GM19043 (cell line): ENCODE measurements at regions not wholly inside any gene's neighbourhood (a gene's known extent, or its start where the extent isn't known, plus 50 kb on each side); places are given as distances from the start of the nearest gene placed in this dataset.

Source experiments
- ATAC-seq: cut with Tn5 transposase; IDR thresholded peaks from one replicate; pipeline ENCODE4 v1.9.1; 2021; ENCODE audit warnings: low read depth; ENCODE audit not compliant: unreplicated experiment

DNA sequence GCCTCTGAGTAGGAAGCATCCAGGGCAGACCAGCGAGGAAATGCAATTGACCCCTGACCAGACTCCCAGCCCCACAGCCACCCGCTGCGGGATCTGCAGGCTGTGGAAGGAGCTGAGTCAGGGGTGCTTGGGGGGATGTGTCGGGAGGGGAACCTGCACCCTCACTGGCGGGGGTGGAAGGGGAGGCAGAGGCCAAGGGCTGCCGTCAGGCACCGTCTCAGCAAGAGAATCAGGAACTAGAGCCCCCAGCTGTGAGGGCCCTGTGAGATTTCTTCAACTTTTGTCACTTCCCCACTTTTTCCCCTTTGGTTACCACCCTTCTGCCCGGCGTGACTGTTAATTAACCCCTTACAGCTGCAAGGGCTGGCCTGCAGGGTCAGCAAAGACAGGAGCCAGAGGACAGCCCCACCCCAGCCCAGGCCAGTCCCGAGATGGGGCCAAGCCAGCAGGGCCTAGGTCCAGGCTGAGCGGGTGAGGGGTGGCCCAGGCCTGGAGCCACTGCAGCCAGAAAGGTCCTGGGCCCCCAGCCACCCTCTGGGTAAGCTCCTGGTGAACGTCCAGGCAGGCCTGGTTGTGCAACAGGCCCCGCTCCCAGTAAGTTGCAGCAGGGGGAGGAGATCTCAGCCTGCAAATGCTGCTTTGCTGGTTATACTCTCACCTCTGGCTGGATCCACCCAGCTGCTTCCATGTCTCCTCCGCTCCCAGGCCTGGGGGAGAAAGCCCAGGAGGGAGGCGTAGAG is 147.0 kb upstream of the ID2 start:
- ATAC-seq = no peak

DNA sequence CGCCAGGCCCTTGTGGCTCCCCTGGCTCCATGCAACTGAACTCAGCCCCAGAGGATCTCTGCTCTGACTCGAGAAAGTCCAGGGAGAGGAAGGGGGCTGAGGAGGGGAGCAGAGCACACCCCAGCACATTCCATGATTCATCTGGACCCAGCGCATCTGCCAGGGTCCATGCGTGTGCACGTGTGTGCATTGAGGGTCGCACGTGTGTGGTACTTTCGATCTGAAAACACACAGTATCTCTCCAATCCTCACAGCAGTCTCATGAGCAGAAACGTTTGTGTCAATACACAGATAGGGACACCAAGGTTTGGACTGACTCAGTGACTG is 146.4 kb upstream of the ID2 start:
- ATAC-seq = no peak

DNA sequence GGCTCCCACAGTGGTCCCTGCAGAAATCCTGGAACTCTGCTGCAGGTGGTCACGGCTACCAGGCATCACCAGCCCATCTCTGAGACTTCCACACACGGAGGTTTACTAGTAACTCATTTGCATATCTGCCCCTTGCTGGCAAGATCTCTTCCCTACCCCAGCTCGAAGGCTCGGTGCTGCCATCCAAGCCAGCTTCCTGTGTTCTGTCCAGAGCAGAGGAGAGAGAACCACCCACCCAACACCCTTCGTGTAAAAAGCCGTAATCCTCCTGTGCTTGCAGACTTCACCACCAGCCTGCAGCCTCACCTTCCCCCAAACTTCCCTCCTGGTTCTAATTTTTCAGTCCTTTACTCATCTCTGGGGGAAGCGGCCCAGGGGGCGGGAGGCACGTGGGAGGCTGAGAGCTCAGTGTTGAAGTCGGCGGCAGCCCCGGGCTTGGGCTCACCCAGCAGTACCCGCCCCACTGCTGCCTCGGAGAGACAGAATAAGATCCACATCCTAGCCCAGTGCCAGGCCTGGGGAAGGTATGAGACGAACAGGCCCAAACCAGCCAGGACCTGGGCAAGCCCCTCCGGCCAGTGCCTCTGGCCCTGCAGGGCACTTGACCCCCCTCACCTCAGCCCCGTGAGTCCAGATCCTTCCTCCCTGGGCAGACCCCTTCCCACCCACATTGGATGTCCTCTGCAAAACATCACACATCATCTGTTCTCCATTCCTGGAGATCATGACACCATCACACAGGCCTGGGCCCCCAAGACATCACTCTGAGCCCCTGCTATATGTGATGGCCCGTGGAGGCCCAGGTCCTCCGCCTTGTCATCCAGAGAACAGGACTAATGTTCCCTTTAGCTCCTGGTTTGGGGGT is 145.8 kb upstream of the ID2 start:
- ATAC-seq = no peak

DNA sequence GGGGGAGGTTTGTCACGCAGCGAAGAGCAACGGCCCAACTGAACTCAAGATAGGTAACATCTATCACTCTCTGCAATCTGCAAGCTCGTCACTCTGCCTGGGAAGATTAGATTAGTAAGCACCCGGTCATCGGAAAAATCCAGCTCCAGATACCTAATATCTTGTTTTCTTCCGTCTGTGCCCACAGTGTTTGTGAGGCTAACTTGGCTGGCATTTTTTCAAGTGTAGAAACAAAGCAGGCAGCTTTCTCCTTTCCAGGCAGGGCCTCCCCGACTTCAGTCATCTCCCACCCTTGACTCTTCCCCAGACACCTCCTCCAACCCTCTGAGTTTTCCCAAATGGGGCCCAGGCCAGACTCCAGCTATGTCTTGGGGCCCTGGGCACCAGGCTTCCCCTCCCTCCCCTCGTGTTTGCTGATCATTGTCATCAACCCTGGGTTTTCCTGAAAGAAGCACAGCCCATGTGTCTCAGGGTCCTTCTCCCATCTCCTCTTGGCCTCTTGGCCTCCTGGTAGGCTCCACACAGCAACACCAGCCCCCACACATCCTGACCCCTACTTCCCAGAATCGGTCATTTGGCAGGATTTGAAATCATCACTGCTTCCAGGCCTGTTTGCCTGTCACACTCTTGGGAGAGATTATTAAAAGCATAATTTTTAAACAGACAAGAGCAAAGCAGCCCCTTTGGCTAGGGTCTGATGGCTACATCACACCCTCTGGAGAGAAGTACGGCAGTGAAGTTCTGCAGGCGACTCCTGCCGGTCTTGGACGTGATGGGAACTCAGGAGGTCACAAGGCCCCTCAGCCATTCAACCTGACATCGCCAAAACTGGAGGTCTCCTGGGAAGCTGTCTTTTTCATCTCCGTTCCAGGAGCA is 144.9 kb upstream of the ID2 start:
- no peak for ATAC-seq

DNA sequence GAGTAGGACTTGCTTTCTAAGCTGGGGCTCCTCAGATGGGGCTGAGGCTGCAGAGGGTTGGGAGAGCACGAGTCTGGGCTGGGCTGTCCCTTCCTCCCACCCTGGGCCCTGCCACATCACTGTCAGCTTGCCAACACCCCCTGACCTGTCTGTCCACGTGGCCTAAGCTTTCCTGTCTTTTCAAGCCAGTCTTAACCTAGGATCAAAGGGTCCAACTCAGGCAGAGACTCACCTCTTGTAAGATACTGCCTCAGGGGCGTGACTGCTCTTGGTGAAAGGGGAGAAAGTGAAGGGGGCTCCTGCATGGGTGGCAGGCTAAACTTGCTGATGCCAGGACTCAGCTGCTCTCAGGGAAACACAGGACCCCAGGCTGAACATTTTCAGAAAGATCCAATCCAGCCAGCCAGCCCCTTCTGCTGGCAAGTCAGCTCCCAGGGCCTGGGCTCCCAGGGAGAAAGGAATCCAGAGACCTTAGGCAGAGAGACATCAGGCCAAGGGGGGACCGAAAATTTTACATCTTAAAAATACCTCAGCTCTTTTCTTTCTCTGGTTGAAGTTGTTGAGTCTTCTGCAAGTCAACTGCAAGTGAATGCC is 144.2 kb upstream of the ID2 start:
- ATAC-seq = no peak

DNA sequence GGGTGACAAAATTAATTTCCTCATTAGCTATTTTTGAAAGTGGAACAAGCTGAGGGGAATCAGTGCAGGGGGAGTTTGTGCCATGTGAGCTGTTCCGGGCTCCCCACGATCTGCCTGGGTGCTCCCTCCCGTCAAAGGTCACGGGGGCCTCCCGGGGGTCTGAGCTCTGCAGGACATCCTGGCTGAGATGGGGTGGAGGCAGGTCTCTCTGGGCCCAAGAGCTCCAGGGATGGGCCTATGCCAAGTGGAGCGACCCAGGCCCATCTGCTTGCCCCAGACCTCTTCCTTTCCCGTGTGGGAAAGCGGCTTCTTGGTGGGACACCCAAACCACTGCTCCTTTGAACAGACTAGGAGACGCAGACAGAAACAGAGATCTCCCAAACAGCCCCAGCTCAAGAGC is 143.3 kb upstream of the ID2 start:
- ATAC-seq = no peak

DNA sequence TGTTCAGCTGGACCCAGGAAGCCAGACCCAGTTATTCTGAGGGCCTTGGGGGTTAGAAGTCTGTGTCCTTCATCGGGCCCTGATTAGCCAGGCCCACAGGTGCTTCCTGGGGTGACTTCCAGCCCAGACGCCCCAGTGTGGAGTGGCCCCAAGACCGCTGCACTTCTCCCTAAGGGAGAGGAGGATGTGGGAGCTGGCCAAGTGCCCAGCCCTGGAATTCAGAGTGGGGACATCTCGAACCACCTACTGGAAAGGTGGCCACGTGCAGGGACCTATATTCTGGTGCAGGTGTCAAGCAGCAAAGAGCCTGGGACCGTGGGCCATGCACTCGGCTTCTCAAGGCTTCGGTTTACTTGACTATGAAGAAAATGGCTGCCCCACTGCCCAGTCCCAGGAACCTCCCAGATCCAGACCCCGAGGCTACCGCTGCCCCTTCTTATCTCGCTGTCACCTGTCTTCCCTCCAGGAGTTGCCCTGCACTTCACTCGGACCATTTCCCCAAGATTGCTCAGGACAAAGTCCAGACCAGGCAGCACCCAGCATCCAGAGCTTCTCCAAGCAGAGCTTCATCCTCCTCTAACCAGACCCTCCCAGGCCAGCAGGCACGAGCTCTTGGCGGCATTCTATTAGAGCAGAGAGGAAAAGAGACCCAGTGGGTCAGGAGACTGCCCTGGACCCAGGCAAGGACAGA is 142.8 kb upstream of the ID2 start:
- no peak for ATAC-seq

DNA sequence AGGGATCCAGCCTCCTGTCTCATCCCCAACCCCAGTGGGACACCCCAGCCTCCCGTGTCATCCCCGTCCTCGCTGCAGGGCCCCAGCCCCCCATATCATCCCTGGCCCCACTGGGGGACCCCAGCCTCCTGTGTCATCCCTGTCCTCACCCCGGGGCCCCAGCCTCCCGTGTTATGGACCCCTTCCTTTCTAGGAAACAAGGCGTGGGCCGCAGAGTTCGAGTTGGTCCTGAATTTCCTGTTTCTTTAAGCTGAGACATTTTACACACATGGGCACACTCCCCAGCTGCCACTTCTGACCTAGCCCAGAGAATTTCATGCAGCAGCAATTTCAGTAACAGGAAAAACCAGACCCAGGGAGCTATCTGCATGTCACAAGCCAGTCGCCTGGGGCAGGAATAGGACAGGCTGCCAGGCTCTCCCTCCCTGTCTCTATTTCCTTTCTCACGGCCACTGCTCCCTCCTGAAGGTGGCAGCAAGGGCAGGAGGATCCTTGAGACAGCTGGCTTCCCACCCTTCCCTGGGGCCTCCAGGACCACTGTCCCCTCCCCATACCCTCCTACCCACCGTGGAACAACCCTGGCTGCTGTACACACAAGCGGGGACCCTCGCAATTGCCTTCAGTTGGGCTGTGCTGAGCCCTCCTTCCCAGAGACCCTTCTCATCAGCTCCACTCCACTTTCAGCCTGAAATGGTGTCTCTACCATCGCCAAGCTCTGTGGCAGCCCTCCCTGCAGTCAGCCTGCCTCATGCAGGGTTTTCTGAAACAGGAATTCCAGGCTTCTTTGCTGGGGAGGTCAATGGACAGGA is 141.9 kb upstream of the ID2 start:
- no peak for ATAC-seq

DNA sequence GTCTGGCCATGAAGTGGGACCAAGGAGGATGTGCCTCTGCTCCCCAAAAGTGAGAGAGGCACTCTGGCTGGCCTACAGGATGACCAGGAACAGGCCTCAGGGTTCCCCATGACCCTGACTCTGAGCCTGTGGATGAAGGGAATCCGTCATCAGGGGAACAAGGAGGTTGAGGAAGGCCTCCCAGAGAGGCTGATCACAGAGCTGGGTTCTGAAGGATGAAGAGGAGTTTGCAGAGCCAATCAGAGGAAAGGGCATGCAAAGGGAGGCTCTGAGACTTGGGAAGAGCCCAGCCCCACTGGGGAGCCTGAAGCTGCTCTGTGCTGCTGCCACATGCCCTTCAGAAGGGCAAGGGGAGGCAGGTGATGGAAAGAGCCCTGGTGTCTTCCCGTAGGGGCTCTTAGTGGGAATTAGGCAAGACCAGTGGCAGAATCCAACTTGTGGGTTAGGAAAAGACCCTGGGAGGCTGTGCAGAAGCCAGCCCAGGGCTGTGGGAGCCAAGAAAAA is 141.3 kb upstream of the ID2 start:
- no peak for ATAC-seq

DNA sequence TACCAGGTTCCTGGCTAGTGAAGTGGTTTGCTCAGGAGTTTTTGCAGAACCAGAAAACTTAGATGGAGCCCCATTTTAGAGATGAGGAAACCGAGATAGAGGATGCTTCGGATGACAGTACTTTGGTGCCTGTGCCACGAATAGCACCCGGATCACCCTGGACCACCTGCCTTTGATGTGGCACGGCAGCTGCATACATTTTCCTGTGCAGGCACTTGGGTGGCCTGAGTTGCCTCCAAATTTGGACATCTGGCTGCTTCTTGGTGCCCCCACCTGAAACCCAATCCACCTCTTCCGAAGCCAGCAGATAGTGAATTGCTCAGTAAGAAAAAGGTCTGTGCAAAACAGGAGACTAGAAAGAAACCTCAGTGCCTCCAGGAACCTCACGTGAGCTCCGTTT is 140.6 kb upstream of the ID2 start:
- ATAC-seq = no peak

DNA sequence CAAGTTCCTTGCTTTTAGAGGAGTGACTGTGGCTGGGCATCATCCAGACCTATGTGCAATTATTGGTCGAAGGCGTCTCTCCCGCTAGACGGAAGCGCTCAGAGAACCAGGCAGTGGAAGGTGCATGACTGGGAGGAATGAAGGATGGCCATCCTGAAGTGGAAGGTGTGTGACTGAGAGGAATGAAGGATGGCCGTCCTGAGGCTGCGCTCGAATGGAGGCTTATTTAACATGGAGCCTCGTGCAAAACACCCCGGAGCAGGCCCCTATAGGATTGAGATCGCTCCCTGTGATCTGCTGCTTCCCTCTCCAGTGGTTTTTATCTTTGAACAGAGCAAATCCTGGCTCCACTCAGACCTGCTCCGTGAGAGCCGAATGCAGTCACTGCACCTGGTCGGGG is 140.2 kb upstream of the ID2 start:
- no peak for ATAC-seq

DNA sequence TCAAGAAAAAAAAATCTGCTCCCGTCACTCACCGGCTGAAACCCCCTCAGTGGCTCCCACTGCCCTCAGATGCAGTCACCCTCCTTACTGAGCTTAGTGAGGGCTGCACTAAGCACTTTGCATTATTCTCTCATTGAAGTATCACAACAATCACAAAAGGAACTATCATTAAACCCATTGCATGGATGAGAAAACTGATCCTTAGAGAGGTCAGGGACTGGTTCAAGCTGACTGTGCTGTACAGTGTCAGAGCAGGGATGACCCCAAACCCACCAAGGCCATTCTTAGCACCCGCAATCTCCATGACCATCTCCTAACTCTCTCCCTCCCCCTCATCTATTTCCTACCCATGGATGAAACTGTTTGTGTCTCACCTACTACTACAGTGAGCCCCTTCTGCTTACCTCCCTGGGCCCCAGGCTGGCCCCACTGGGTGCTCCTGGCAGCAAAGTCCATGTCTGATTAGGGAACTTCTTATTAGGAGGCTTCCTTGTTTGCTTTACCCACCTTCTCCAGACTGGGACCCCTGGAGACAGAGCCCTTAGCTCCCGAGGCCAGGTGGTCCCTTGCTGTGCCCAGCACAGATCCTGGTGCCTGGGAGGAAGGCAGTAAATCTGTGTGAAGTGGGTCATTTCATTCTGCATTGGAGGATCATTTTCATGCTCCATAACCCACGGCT is 139.3 kb upstream of the ID2 start:
- no peak for ATAC-seq

DNA sequence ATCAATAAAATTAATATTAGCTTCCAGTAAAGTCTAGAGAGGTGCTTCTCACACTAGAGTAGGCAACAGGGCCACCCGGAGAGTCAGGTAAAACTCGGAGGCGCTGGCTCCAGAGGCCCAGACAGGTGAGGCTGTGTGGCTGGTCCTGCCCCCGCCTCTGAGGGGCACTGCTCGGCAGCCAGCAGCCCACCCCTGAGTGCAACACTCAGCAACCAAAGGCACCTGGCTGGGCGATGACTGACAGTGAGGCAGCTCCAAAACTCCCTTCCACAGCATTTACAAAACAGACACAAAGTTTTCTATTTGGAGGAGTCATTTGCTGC is 138.8 kb upstream of the ID2 start:
- no peak for ATAC-seq

DNA sequence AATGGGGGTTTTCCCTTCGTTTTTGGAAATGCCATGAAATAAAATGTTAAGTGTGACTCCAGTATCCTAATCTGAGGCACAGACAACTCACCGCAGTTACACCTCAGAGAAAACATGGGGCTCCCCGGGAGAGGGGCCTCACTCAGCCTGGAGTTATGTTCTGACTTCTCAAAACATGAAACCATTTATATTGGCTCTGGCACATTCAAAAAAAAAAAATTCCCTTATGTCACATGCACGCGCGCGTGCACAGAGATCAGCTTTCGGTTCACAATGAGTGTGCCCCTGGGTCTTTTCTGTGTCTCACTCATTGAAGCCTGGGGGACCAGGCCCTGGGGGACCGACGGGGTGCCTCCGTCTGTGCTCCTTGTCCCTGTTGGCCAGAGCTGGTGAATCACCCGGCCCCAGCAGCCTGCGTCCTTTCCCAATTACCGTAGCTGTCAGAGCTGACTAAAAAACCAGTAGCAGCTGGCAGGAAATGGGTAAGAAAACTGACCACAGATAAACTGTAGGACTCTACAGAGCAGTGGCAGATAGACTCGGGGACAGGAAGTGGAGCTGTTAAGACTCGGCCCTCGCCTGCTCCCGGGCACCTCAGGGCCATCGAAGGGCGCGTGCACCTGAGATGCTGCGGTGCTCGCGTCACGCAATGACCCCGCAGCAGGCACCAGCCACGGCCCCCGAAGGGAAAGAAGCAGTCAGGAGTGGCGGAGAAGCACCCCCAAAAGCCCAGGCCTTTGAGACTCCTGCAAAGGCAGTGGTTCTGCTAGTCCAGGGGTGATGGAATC is 138.3 kb upstream of the ID2 start:
- ATAC-seq = peak; percentile 75

DNA sequence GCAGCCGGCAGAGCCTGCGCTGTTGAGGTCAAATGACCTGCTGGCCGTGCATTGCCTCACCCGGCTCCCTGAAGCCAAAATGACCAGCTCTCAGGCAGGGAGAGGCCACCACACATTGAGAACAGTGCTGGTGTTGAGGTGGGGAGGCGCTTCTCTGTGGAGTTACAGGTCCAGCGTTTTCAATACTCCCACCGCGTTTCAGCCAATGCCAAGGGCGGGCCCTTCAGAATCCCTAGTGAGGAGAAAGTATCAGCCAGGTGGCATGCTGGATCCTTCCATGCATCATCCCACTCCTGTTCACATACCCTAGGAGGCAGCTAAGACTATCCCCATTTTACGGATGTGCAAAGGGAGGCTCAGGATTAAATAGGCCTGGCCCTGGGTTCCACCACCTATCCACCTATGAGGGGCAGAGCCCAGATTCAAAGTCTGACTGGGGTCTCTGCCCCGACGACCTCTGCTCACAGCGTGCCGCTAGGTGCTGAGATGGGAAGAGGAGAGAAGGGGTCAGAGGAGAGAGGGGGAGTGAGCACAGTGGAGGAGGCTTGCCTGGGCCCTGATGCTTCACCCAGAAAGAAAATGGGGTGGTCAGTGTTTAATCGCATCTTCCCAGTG is 137.6 kb upstream of the ID2 start:
- no peak for ATAC-seq

DNA sequence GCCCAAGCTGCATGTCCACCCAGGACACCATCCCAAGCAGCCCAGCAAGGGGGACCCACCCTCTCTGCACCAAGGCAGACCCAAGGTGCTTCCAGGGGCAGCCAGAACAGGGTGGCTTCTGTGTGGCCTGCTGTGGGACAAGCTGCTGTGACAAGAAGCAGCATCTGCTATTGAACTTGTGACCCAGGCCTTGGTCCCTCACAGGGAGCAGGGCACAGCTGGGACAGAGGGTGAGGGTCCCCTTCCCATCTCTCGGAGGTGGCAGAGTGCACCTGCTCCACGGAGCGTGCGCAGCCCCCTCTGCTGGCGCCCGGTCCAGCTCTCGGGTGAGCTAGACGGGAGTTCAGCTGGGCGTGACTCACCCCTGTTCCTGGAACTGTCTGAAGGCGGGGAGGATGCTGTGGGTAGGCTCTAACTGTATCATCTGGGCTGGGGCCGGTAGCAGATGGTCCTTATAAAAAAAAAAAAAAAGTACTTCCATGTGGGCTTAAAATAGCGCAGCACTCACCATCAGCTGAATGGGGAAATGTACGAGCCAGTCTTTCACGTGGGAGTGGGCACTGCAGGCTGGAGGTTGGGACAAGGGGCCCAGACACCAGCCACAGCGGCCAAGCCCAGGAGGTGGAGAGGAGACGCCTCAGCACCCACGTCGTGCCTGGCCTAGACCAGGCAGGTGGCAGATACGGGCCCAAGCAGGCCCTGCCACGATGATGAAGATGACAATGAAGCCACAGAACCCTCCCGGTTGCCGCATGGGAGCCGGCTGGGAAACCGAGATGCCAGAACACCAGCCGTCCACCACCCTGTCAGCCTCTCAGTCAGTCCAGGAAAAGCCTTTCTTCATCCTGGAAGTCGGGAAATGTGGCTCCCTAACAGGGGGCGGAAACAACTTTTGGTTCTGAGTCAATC is 136.8 kb upstream of the ID2 start:
- peak; percentile 46 for ATAC-seq
